IMR-90 (cell line): ENCODE measurements at regions not wholly inside any gene's neighbourhood (a gene's known extent, or its start where the extent isn't known, plus 50 kb on each side); places are given as distances from the start of the nearest gene placed in this dataset.

Experiments used
- ATAC-seq: fragments of 200-7000 bp; cut with Tn5 transposase; 2 replicates; pipeline ENCODE4 v1.9.1; 2020; ENCODE audit warnings: low read depth, mild to moderate bottlenecking, moderate library complexity
- BruUV-seq: library from RNA; stranded (reverse); fragments of 400-500 nt; replicated peaks from 2 replicates; lab custom pipeline; 2021; lab: Mats Ljungman, UMichigan
- CTCF ChIA-PET: fragments of 300-600 bp; formaldehyde crosslinking; extraction: SDS; loops from one replicate; lab custom pipeline; 2021; ENCODE audit warnings: antibody characterized with exemption; lab: Yijun Ruan, JAX
- POLR2A ChIA-PET: fragments of 300-600 bp; sonication (Branson Sonifier 250); formaldehyde crosslinking; loops from one replicate; lab custom pipeline; 2022; ENCODE audit warnings: antibody characterized with exemption; ENCODE audit not compliant: unreplicated experiment; lab: Charles Lee
- DNase-seq: peaks from one replicate; pipeline ENCODE4 v3.0.0; 2013
- H2AFZ ChIP-seq: replicated peaks from 2 replicates; pipeline ENCODE3; 2013; ENCODE audit warnings: low read length, mild to moderate bottlenecking; ENCODE audit not compliant: poor library complexity
- H2AK5ac ChIP-seq: 2 replicates; pipeline ENCODE4 v1.6.1; 2013; ENCODE audit warnings: low read depth, low read length, inconsistent platforms
- H2AK9ac ChIP-seq: replicated peaks from 2 replicates; pipeline ENCODE3; 2013; ENCODE audit warnings: mild to moderate bottlenecking, low read depth, low read length, moderate library complexity; ENCODE audit not compliant: poor library complexity
- H2BK120ac ChIP-seq: 2 replicates; pipeline ENCODE4 v1.6.1; 2013; ENCODE audit warnings: low read depth, low read length, inconsistent platforms
- H2BK15ac ChIP-seq: 3 replicates; pipeline ENCODE4 v1.6.1; 2013; ENCODE audit warnings: low read depth, low read length, inconsistent platforms
- H2BK20ac ChIP-seq: 2 replicates; pipeline ENCODE4 v1.6.1; 2013; ENCODE audit warnings: low read depth, mild to moderate bottlenecking, inconsistent platforms, low read length, moderate library complexity
- H2BK5ac ChIP-seq: 2 replicates; pipeline ENCODE4 v1.6.1; 2013; ENCODE audit warnings: mild to moderate bottlenecking, low read depth, low read length, inconsistent platforms; ENCODE audit not compliant: poor library complexity, severe bottlenecking
- H3K14ac ChIP-seq: replicated peaks from 2 replicates; pipeline ENCODE4 v1.6.1; 2013; ENCODE audit warnings: low read depth, low read length, inconsistent platforms
- H3K18ac ChIP-seq: 2 replicates; pipeline ENCODE4 v1.6.1; 2013; ENCODE audit warnings: low read depth, low read length, control low read depth
- H3K23ac ChIP-seq: 2 replicates; pipeline ENCODE4 v1.6.1; 2013; ENCODE audit warnings: low read depth, low read length, inconsistent platforms
- H3K27ac ChIP-seq: 2 replicates; pipeline ENCODE4 v1.5.1; 2013; ENCODE audit warnings: mild to moderate bottlenecking, control low read depth, low read length; ENCODE audit not compliant: insufficient read depth
- H3K27me3 ChIP-seq: 2 replicates; pipeline ENCODE4 v1.6.1; 2013; ENCODE audit warnings: low read length; ENCODE audit not compliant: control insufficient read depth, insufficient read depth
- H3K36me3 ChIP-seq: 2 replicates; pipeline ENCODE4 v1.6.1; 2013; ENCODE audit warnings: low read length, mixed read lengths; ENCODE audit not compliant: control insufficient read depth, insufficient read depth
- H3K4ac ChIP-seq: 2 replicates; pipeline ENCODE4 v1.6.1; 2013; ENCODE audit warnings: low read depth, low read length, inconsistent platforms
- H3K4me1 ChIP-seq: 2 replicates; pipeline ENCODE4 v1.6.1; 2013; ENCODE audit warnings: low read length, mixed read lengths; ENCODE audit not compliant: control insufficient read depth, insufficient read depth
- H3K4me2 ChIP-seq: 2 replicates; pipeline ENCODE4 v1.6.1; 2013; ENCODE audit warnings: low read depth, mild to moderate bottlenecking, control low read depth, low read length, moderate library complexity
- H3K4me3 ChIP-seq: 2 replicates; pipeline ENCODE4 v1.5.1; 2013; ENCODE audit warnings: low read depth, mild to moderate bottlenecking, control low read depth, low read length, moderate library complexity; ENCODE audit not compliant: insufficient read depth
- H3K56ac ChIP-seq: 2 replicates; pipeline ENCODE4 v1.6.1; 2013; ENCODE audit warnings: low read length, inconsistent platforms; ENCODE audit not compliant: insufficient read depth; ENCODE audit errors: extremely low read depth
- H3K79me1 ChIP-seq, 2 experiments: 2 replicates each; pipeline ENCODE4 v1.6.1; 2013; ENCODE audit warnings: low read length in 2 of 2, inconsistent platforms in 1 of 2, low read depth in 1 of 2
- H3K9ac ChIP-seq: 2 replicates; pipeline ENCODE4 v1.6.1; 2013; ENCODE audit warnings: low read depth, low read length, control low read depth
- H3K9me1 ChIP-seq: 2 replicates; pipeline ENCODE4 v1.6.1; 2013; ENCODE audit warnings: low read length, inconsistent platforms; ENCODE audit not compliant: insufficient read depth
- H3K9me3 ChIP-seq: 2 replicates; pipeline ENCODE4 v1.6.1; 2013; ENCODE audit warnings: low read length; ENCODE audit not compliant: control insufficient read depth, insufficient read depth
- H4K20me1 ChIP-seq: 2 replicates; pipeline ENCODE4 v1.6.1; 2013; ENCODE audit warnings: low read length, inconsistent platforms; ENCODE audit not compliant: insufficient read depth
- H4K5ac ChIP-seq: 2 replicates; pipeline ENCODE4 v1.6.1; 2013; ENCODE audit warnings: mild to moderate bottlenecking, low read depth, low read length, control low read depth
- H4K8ac ChIP-seq, 2 experiments: 2 replicates each; pipeline ENCODE4 v1.6.1; 2013; ENCODE audit warnings: low read depth in 2 of 2, low read length in 2 of 2, control low read depth in 1 of 2, inconsistent platforms in 1 of 2
- H4K91ac ChIP-seq: 2 replicates; pipeline ENCODE4 v1.6.1; 2013; ENCODE audit warnings: low read depth, low read length, inconsistent platforms; ENCODE audit not compliant: insufficient read depth
- CTCF ChIP-seq: conservative IDR thresholded peaks from 2 replicates; pipeline ENCODE4 v1.5.1; 2012; ENCODE audit warnings: mild to moderate bottlenecking, low read depth, low read length, improper control_type of control experiment
- FOS ChIP-seq: fragments of 150-350 bp; IDR thresholded peaks from 2 replicates; pipeline ENCODE4 v1.6.1; 2016; ENCODE audit warnings: low read depth, low read length
- MAFK ChIP-seq: IDR thresholded peaks from 2 replicates; pipeline ENCODE4 v1.6.1; 2012; ENCODE audit warnings: low read depth, low read length, improper control_type of control experiment
- MAZ ChIP-seq: IDR thresholded peaks from 2 replicates; pipeline ENCODE4 v1.6.1; 2012; ENCODE audit warnings: low read depth, mild to moderate bottlenecking, low read length, improper control_type of control experiment, moderate library complexity, borderline replicate concordance
- MXI1 ChIP-seq: IDR thresholded peaks from 2 replicates; pipeline ENCODE4 v1.6.1; 2012; ENCODE audit warnings: low read depth, mild to moderate bottlenecking, low read length, moderate library complexity, borderline replicate concordance
- RCOR1 ChIP-seq: IDR thresholded peaks from 2 replicates; pipeline ENCODE4 v1.6.1; 2012; ENCODE audit warnings: mild to moderate bottlenecking, low read length, improper control_type of control experiment; ENCODE audit not compliant: insufficient replicate concordance
- RFX5 ChIP-seq: IDR thresholded peaks from 2 replicates; pipeline ENCODE4 v1.8.0; 2012; ENCODE audit warnings: low read depth, mild to moderate bottlenecking, low read length, moderate library complexity
- WGBS, 2 experiments: methylation state at CpG; one replicate each; pipeline versions ENCODE4 v1.1.5 to v1.1.7; 2013; ENCODE audit warnings: missing lambda C conversion rate in 2 of 2; ENCODE audit not compliant: insufficient read length in 1 of 2; ENCODE audit errors: extremely low coverage in 2 of 2; 5-methylcytosine and 5-hydroxymethylcytosine counted together
- dilution Hi-C: fragments of 300-500 bp; cut with HindIII; formaldehyde crosslinking; loops from one replicate; pipeline ENCODE4 v1.14.3; 2018; ENCODE audit warnings: low sequenced_read_pairs; ENCODE audit not compliant: unreplicated experiment
- in situ Hi-C: fragments of 300-500 bp; cut with MboI; formaldehyde crosslinking; loops from 3 replicates; pipeline ENCODE4 v1.14.3; 2019; ENCODE audit warnings: low sequenced_read_pairs, inconsistent platforms, mixed read lengths
- intact Hi-C: fragments of 100-400 bp; cut with micrococcal nuclease; formaldehyde crosslinking; loops from 2 replicates; pipeline ENCODE4 v1.10.0; 2022

- in situ Hi-C loops = no loop called here
- H3K4me2 ChIP-seq = no peak overlapping the region
- H2BK120ac ChIP-seq = no peak overlapping the region
- no peak overlapping the region for H3K4me3 ChIP-seq
- H3K27me3 ChIP-seq = no peaks in the 10 kb centered on the region
- H3K14ac ChIP-seq = no peak overlapping the region
- dilution Hi-C loops = no loop called here
- no peaks in the 10 kb centered on the region for H3K36me3 ChIP-seq
- CTCF ChIA-PET = no interaction called here
- no peak overlapping the region for H3K9ac ChIP-seq
- H3K4ac ChIP-seq = no peak overlapping the region
- H2BK15ac ChIP-seq = no peak overlapping the region
- no peak overlapping the region for H2AK9ac ChIP-seq
- BruUV-seq = no TSS peak
- no peak for TF ChIP-seq FOS
- no peak for TF ChIP-seq MAFK
- no peak for TF ChIP-seq RCOR1
- no peak for TF ChIP-seq MAZ
- no peak for TF ChIP-seq CTCF
- no peak for TF ChIP-seq RFX5
- TF ChIP-seq MXI1 = no peak
- no peak overlapping the region for H3K18ac ChIP-seq
- H3K23ac ChIP-seq = no peak overlapping the region
- H3K56ac ChIP-seq = no peak overlapping the region
- no peak overlapping the region for H4K91ac ChIP-seq
- H3K27ac ChIP-seq = no peak overlapping the region
- no peak overlapping the region for H4K5ac ChIP-seq
- no peaks in the 10 kb centered on the region for H4K20me1 ChIP-seq
- no peak overlapping the region for H2BK20ac ChIP-seq
- POLR2A ChIA-PET = no interaction called here
- ATAC-seq = no peak
- H2AFZ ChIP-seq = no peak overlapping the region
- no peaks in the 10 kb centered on the region for H3K4me1 ChIP-seq
- no peak overlapping the region for H4K8ac ChIP-seq
- H3K79me1 ChIP-seq = no peaks in the 10 kb centered on the region
- no CpG with 5 or more reads among the region's 2 CpGs for WGBS, 2 experiments
- intact Hi-C loops = no loop called here
- H3K9me3 ChIP-seq = no peaks in the 10 kb centered on the region
- no peak overlapping the region for H2AK5ac ChIP-seq
- no peak for DNase-seq
- H3K9me1 ChIP-seq = no peaks in the 10 kb centered on the region
- no peak overlapping the region for H2BK5ac ChIP-seq
Observed at GRCh38 chr4:171473155-171473554, 340.0 kb upstream of the GALNTL6 start.
